HG03066 (cell line): ENCODE measurements at regions not wholly inside any gene's neighbourhood (a gene's known extent, or its start where the extent isn't known, plus 50 kb on each side); places are given as distances from the start of the nearest gene placed in this dataset.

Experiments used
- ATAC-seq: cut with Tn5 transposase; IDR thresholded peaks from one replicate; pipeline ENCODE4 v1.9.1; 2021; ENCODE audit warnings: low read depth; ENCODE audit not compliant: unreplicated experiment

DNA sequence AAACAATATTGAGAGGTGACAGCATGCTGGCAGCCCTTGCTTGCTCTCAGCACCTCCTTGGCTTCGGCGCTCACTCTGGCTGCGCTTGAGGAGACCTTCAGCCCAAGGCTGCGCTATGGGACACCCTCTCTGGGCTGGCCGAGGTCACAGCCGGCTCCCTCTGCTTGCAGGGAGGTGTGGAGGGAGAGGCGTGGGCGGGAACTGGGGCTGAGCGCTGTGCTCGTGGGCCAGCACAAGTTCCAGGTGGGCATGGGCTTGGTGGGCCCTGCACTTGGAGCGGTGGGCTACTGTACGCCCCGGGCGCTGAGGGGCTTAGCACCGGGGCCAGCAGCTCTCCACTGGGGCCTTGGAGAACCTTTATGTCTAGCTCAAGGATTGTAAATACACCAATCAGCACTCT, 1613.8 kb upstream of the IGFBP7 start:
- no peak for ATAC-seq

DNA sequence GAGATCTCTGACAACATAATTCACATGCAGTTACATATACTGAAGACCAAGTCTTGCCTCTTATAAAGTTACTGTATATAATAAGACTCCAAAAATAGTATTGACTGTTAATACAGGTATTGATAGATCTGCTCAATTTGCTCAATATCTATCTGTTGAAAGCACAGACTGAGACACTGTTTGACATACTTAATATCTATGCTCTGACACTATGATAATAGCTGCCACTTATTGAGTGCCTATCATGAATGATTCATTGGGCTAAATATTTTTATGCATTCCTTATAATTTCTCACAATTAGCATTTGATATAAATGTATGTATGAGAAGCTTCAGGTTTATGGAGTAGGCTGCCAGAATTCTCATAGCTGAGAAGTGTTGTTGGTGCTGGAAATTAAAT, 1600.9 kb upstream of the IGFBP7 start:
- no peak for ATAC-seq

DNA sequence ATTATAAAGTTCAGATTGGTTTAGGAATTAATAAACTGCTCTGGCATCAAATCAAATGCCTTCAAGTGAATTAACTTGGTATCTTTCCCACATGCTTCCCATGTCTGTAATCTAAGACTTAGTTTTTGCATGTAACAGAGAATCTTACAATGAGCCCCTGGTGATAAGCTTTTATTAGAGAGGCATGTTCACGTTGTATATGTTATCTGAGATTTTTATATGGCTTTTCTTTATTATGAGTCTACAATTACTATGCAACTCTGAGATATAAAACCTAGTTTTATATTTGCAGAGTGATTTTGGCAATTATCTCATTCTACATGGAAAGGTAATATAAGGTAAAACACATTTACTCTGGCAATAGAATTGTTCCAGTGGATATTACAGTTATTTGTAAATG, 1578.4 kb upstream of the IGFBP7 start:
- no peak for ATAC-seq

DNA sequence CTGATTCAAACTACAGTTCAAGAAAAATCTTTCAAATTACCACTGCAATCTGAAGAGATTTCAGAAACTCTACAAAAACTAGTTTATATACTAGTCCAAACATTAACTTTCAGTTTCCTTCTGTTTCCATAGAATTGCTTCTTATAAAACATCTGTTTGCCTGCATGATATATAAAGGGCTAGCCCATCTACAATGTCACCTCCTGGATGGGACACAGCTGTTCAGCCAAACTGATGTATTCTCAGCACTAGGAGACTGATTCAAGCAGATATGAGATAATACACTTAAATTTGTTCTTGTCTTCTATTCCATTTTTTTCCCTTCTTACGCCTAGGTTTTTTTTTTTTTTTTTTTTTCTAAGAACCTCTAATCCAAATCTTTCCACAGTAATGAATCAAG, 1569.7 kb upstream of the IGFBP7 start:
- ATAC-seq = no peak

DNA sequence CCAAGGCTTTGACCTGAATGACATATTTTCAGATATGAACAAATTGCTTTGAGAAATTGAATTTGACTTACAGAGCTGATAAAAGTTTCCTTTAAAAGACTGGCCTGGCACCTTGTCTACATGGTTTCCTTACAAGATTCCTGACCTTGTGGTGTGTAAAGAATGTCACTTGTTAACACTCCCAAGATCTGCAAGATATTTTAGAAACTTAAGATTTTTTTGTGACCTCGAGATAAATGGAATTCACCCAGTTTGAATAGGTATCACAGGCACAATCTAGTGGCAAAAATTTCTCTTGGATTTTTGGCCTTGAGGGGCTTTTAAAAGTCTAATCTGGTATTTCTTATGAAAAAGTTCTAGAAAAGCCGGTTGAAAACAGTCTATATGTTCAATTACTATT, 1568.9 kb upstream of the IGFBP7 start:
- ATAC-seq = no peak

DNA sequence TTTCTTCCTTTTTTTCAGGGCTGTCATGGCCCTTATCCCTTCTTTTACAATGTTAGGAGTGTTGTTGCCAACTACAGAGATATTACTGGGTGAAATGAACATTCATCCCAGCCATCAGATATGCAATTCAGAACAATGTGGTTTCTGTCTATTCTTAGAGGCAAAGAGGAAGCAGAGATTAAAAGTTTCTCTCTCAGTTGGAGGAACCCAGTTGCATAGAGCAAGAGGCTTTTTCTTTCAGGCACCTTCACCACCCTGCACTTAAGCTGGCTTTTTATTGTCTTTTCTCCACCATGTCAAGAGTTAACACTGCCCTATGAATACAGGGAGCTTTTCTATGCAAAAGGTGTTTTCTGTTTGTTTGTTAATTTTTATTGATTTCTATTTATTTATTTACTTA, 1559.6 kb upstream of the IGFBP7 start:
- no peak for ATAC-seq

DNA sequence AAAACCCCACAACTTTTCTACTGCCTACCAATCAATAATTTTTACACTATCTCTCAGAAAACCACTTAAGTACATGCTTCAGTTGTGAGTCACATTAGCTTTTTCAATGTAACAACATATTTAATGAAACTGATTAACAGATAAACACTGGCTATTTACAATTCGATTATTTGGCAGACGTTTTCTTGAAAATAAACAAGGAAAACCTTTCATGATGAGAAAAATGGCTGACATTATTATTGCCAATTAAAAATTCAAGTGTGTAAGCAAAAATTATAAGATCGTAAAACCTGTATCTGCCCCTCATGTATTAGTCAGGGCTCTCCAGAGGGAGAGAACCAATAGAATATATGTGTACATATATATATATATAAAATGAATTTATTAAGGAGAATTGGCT, 1555.5 kb upstream of the IGFBP7 start:
- ATAC-seq = no peak

DNA sequence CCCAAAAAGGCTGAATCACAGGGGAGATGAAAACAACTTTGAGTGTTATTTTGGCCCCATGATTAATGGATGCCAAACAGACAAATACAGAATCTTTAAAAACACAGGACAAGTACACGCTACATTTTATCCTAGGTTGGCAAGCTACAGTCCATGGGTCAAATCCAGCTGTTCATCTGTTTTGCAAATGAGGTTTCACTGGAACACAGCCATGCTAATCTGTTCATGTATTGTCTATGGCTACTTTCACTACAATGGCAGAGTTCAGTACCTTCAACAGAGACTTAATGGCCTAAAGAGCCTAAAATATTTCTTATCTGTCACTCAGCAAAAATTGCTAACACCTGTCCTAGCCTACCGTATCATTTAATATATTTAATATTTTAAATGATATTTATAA, 1548.5 kb upstream of the IGFBP7 start:
- no peak for ATAC-seq

DNA sequence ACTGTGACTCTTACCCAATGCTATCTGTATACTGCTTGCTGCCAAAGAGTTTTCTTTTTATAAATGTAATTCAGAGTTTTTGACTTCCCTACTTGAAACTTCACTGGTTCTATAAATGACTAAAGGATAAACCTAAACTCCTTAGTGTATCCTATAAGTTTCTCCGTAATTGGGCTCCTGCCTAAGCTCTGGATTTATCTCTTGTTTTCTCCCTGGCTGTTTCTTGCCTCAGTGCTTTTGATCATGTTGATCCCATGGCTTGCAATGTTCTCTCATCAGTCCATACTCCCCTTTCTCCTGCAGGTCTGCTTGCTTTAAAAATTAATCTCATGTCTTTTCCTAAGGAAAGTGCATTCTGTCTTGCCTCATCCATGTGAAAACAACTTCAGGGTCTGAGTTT, 1543.1 kb upstream of the IGFBP7 start:
- no peak for ATAC-seq

DNA sequence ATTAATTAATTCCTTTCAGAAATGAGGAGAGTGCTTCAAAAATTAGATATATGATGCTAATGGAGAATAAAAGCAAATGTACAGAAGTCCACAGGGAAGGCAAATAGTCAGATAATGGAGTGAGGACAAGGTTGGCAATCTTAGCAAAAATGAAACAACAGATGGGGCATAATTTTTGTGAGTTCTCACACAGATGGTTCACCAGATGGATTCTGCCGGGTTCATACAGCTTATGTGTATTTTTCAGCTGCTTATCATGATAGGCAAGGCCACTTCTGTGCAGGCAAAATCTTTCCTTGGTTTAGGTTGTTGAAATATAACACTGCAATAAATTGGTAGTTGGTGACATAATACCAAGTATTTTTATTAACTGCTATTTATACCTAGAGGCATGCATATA, 1539.0 kb upstream of the IGFBP7 start:
- ATAC-seq = no peak

DNA sequence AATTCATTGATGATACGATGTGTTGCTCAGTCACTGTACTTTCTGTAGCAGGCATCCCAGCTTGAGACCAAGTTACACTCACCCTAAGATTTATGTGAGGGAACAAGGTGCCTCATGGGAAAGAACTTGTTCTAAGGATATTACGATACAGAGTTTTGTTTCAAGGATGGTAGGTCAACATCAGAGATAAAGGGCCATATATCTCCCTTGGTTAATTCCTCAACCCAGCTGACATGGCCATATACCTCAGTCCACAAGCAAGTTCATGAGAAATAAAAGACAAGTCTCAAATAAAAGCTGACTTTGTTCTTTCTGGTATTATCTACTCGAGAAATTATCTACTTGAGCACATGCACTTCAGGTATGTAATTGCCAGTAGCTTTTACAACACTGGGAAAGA, 1535.9 kb upstream of the IGFBP7 start:
- no peak for ATAC-seq

DNA sequence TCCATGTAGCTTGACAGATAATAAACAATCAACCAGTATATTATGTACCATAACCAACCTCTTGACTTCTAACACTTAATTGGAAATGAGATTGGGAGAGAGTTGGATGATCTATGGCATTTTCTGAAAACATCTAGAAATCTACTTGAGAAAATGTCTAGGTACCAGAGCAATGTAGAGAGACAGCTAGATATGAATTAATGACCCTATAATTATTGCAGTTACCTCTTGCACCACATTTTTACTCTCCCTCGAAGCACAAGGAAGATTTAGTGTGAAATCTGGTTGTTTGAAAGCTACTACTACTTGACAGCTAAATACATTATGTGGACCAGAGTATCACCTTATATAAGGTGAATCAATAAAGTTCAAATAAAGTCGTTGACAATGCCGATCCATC, 1534.4 kb upstream of the IGFBP7 start:
- no peak for ATAC-seq

DNA sequence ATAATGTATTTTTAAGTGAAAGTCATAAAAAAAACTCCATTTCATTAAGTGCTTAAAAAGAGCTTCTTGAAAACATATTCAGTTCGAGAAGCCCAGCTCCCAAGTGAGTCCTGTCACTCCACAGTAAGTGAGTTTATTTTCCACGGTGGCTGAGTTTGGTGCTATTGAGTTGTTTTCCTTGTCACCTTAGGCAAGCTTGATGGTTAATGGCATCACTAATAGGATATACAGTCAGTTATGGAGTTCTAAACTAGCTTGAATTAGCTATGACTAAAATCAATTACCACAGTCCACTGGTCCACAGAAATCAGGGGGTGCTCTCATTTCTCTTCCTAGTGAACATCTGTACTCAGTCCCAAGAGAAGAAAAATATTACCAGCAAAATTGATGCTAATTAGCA, 1526.2 kb upstream of the IGFBP7 start:
- no peak for ATAC-seq

DNA sequence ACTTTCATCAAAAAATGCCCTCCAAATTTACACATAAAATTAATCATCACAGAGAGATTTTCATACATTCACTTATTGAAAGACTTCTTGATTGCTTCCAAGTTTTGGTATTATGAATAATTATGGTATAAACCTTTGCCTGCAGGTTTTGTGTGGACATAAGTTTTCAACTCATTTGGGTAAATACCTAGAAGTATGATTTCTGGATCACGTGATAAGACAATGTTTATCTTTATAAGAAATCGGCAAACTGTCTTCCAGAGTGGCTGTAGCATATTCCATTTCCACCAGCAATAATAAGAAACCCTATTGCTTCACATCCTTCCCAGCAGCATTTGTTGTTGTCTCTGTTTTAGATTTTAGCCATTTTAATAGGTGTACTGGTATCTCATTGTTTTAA, 1507.0 kb upstream of the IGFBP7 start:
- no peak for ATAC-seq

DNA sequence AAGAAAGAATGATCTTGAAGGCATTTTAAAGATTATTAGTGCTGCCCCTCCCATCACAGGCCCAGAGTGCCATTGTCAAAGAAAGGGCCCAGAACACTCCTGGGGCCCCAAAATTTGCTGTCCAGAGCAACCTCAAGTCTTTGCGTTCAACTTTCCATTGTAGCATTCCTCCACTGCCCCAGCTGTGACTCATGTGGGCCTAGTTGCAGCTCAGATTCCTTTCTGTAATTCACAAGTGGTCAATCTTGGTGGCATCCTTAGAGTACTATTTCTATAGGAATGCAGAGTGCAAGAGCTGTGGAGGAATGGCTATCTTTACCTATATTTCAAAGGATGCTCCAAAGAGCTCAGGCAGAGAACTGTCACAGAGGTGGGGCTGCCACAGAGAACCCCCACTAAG, 1500.8 kb upstream of the IGFBP7 start:
- no peak for ATAC-seq

DNA sequence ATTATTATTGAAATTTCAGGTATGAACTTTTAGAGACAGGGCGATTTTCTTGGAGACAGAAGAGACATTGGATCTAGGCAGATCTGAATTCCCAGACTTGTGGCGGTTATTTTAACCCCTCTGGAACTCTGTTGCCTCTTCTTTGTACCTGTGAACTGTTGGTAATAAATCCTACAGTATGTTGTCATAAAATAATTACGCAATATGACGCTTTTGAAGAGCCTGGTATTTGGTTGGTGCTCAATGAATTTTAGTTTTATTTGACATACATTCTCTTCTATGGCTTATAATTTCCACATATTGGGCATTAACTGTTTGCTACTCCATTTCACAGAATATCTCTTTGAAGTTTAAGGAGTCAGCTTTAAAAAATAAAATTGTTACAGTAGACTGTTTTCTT, 1496.1 kb upstream of the IGFBP7 start:
- ATAC-seq = no peak

DNA sequence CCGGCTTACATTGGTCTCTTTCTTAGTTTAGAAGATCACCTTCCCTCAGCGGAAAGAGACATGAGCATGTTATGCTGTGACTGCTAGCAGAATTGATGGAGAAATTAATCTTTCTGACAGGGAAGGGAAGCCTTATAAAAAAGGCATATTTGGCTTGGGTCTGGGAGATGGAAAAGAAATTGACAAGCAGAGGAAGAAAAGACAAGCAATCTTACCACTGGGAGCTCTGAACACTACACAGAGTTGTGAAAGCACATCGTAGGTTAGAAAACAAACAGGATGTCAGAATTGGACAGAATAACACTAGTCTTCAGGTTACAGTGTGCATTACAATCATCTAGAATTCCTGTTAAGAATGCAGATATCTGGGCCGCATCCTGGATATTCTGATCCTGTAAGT, 1493.8 kb upstream of the IGFBP7 start:
- no peak for ATAC-seq

DNA sequence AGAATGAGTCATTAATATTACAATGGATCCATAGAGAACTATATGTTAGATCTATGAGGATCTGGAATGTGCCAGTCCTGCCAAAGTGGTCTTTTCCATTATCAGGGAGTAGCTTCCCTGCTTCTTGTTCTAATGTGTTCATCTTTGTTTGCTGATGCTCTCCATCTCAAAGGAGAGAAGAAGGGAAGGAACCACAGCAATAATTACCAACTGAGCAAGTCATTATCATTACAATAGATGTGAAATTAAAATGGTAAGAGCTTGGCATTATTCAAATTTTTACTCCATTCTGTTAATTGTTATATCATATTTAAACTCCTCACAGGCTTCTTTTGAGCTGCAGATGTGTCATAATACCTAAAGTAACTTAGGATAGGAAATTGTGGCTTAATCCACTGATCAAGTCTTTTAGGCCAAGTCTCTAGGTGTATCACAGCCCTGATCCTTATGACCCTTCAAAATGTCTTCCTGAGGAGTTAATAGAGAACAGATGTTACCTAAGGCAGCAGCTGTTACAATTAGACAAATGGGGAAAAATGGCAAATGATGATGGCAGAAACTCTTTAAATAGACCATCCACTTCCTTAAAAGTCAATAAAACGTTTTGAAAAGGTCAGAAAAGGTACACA, 1492.7 kb upstream of the IGFBP7 start:
- no peak for ATAC-seq

DNA sequence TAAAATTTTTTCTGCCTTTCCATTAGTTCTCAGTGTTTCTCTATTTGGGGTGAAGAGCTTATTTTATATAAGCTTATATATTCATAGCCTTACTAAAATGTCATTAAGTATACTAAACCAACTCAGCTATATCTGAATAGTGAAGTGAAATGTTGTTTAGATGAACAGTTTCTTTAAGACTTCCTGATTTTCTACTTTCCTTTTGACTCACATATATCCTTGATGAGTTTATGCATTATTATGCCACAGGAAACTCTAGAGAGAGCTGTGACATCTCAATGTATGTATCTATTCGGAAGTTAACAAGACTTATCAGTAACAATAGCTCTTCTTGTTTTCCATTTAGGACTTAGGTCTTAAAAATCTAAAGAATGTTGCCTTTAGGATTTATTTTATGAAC, 1491.8 kb upstream of the IGFBP7 start:
- ATAC-seq = no peak

DNA sequence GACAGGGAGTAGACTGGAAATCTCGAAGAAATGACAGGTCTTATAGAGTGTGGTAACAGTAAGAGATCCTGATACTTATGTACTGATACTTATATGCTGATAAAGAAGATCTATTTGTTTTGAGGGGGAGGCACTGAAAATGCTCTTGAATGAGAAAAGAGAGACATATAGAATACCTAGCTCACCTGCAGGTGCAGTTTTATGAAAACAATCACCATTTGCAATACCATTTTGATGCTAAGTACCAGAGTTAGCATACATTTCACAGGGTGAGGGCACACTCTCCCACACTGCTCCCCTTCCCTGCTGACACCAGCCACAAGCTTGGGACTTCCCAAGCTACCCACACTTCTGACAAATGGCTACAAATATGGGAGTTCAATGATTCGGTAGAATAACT, 1490.1 kb upstream of the IGFBP7 start:
- ATAC-seq = no peak

DNA sequence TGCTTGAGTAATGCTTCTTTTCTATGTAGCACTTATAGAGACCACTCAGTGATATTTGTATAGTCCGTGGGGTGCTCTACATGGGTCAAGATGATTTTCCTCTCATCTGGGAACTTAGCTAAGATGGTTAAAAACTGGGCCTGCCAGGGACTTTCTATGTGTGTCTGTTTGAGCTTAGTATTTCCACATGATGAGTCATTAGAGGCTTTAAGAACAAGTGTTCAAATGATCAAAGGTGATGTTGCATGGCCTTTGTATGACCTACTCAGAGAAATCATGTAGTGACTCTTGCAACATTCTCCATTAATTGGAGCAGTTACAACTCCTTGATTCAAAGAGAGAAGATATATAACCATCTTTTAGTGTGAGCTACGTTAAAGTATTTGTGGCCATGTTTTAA, 1480.5 kb upstream of the IGFBP7 start:
- no peak for ATAC-seq

DNA sequence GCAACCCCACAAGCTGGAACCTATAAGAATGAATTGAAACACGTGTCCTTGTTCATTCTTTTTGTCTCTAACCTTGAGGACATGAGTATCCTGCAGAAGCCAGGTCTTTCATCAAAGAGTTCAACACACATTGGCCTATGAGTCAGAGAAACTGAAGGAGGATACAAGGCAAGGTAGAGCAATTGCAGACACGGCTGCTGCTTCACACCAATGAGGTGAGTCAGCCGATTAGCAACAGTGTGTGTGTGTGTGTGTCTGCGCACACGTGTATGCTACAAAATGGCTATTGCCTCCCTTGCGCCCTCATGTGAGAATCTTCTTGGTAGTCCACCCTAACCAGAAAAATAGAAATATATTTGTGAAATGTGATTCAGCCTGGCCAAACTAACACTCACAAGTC, 1477.7 kb upstream of the IGFBP7 start:
- ATAC-seq = no peak

DNA sequence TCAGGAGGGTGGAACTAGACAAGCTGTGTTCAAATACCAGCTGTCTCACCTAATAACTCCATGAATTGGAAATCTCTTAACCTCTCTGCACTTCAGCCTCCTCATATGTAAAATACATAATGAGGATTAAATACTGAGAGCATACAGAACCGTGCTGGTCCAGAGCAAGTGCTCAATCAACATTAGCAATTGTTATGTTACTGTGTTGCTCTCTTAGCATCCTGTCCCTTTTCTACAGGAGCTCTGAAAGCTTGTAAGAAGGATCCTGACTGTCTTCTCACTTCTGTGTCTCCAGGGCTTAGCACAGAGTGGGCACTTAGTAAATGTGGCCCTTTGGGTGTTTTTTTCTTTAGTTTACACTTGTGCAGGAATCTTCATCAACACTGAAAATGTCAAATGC, 1456.1 kb upstream of the IGFBP7 start:
- ATAC-seq = no peak
